Liver (tissue), 8 donors: ENCODE measurements at regions not wholly inside any gene's neighbourhood (a gene's known extent, or its start where the extent isn't known, plus 50 kb on each side); places are given as distances from the start of the nearest gene placed in this dataset.
A peak's percentile ranks its signal among the peaks of the same experiment; 100 is the strongest.

ENCODE experiments used
- DNase-seq: peaks from one replicate; pipeline ENCODE4 v3.0.0-alpha.2; 2017; ENCODE audit warnings: low spot score
- H3K27ac ChIP-seq, 2 donors: one replicate each; pipeline ENCODE4 v1.7.0; 2013; ENCODE audit warnings: inconsistent platforms in 2 of 2, low read length in 2 of 2, control low read depth in 1 of 2, low read depth in 1 of 2, mild to moderate bottlenecking in 1 of 2
- H3K27me3 ChIP-seq, 4 donors: one replicate each; pipeline versions ENCODE4 v1.6.1 to v1.7.0; 2013; ENCODE audit warnings: low read length in 3 of 4, inconsistent platforms in 1 of 4, mild to moderate bottlenecking in 1 of 4, moderate library complexity in 1 of 4; ENCODE audit not compliant: control insufficient read depth in 4 of 4, insufficient read depth in 4 of 4
- H3K36me3 ChIP-seq, 4 donors: one replicate each; pipeline versions ENCODE4 v1.6.1 to v1.7.0; 2013; ENCODE audit warnings: low read length in 3 of 4, mild to moderate bottlenecking in 3 of 4, low read depth in 1 of 4, moderate library complexity in 1 of 4; ENCODE audit not compliant: control insufficient read depth in 4 of 4, insufficient read depth in 3 of 4
- H3K4me1 ChIP-seq, 4 donors: one replicate each; pipeline versions ENCODE4 v1.6.1 to v1.7.0; 2013; ENCODE audit warnings: low read length in 3 of 4, mild to moderate bottlenecking in 3 of 4, moderate library complexity in 1 of 4; ENCODE audit not compliant: control insufficient read depth in 4 of 4, insufficient read depth in 4 of 4
- H3K4me3 ChIP-seq, 3 donors: one replicate each; pipeline versions ENCODE4 v1.6.1 to v1.7.0; 2013; ENCODE audit warnings: low read length in 3 of 3, control low read depth in 1 of 3, low read depth in 1 of 3, mild to moderate bottlenecking in 1 of 3
- H3K9ac ChIP-seq, 2 donors: one replicate each; pipeline ENCODE4 v1.7.0; 2013; ENCODE audit warnings: low read length in 2 of 2, mild to moderate bottlenecking in 2 of 2, moderate library complexity in 2 of 2, control low read depth in 1 of 2, low read depth in 1 of 2
- H3K9me3 ChIP-seq, 4 donors: one replicate each; pipeline versions ENCODE4 v1.6.1 to v1.7.0; 2013; ENCODE audit warnings: low read length in 3 of 4; ENCODE audit not compliant: control insufficient read depth in 4 of 4
- ATF3 ChIP-seq: IDR thresholded peaks from 2 replicates; pipeline ENCODE4 v1.6.1; 2016; ENCODE audit warnings: antibody characterized with exemption
- CTCF ChIP-seq: fragments of 150-350 bp; IDR thresholded peaks from 2 replicates; pipeline ENCODE4 v1.5.1; 2017; ENCODE audit warnings: improper control_type of control experiment, low read depth, low read length; ENCODE audit not compliant: missing input control
- EGR1 ChIP-seq, 2 donors: IDR thresholded peaks; 2 replicates each; pipeline ENCODE4 v1.6.1; 2016 to 2018; ENCODE audit warnings: antibody characterized with exemption in 2 of 2, low read depth in 2 of 2
- FOXA2 ChIP-seq: IDR thresholded peaks from 2 replicates; pipeline ENCODE4 v1.6.1; 2016; ENCODE audit warnings: antibody characterized with exemption
- GABPA ChIP-seq, 2 donors: IDR thresholded peaks in 1 of 2; conservative IDR thresholded peaks in 1 of 2; 2 replicates each; pipeline ENCODE4 v1.6.1; 2016; ENCODE audit warnings: antibody characterized with exemption in 2 of 2, mild to moderate bottlenecking in 1 of 2, moderate library complexity in 1 of 2
- HNF4A ChIP-seq, 2 donors: conservative IDR thresholded peaks; 2 replicates each; pipeline ENCODE4 v1.6.1; 2016; ENCODE audit warnings: antibody characterized with exemption in 2 of 2, mild to moderate bottlenecking in 2 of 2
- HNF4G ChIP-seq: IDR thresholded peaks from 2 replicates; pipeline ENCODE4 v1.6.1; 2016; ENCODE audit warnings: antibody characterized with exemption
- JUND ChIP-seq, 2 donors: IDR thresholded peaks; 2 replicates each; pipeline ENCODE4 v1.6.1; 2016; ENCODE audit warnings: antibody characterized with exemption in 2 of 2
- NR2F2 ChIP-seq: IDR thresholded peaks from 2 replicates; pipeline ENCODE4 v1.6.1; 2016; ENCODE audit warnings: antibody characterized with exemption
- RAD21 ChIP-seq, 2 donors: IDR thresholded peaks; 2 replicates each; pipeline ENCODE4 v1.6.1; 2016; ENCODE audit warnings: antibody characterized with exemption in 2 of 2, mild to moderate bottlenecking in 2 of 2
- RXRA ChIP-seq, 2 donors: IDR thresholded peaks; 2 replicates each; pipeline ENCODE4 v1.6.1; 2017 to 2018; ENCODE audit warnings: antibody characterized with exemption in 2 of 2, mild to moderate bottlenecking in 1 of 2
- SP1 ChIP-seq: IDR thresholded peaks from 2 replicates; pipeline ENCODE4 v1.6.1; 2018; ENCODE audit warnings: antibody characterized with exemption, mild to moderate bottlenecking
- TAF1 ChIP-seq: conservative IDR thresholded peaks from 2 replicates; pipeline ENCODE4 v1.6.1; 2016; ENCODE audit warnings: antibody characterized with exemption, mild to moderate bottlenecking
- YY1 ChIP-seq: IDR thresholded peaks from 2 replicates; pipeline ENCODE4 v1.6.1; 2016; ENCODE audit warnings: antibody characterized with exemption, mild to moderate bottlenecking
- ZBTB33 ChIP-seq: IDR thresholded peaks from 2 replicates; pipeline ENCODE4 v1.6.1; 2016; ENCODE audit warnings: antibody characterized with exemption
- WGBS: extraction: QIAGEN DNeasy Blood & Tissue Kit; methylation state at CpG from one replicate; pipeline ENCODE4 v1.1.7; 2013; 5-methylcytosine and 5-hydroxymethylcytosine counted together
- TF ChIP-seq, protein P1 (sequence below): IDR thresholded peaks from 2 replicates; pipeline ENCODE4 v1.6.1; 2016; ENCODE audit warnings: antibody characterized with exemption
- TF ChIP-seq, protein P2 (sequence below): IDR thresholded peaks from 2 replicates; pipeline ENCODE4 v1.6.1; 2016; ENCODE audit warnings: antibody characterized with exemption, mild to moderate bottlenecking
- donor health status: healthy.
- donor health status: healthy.
- donor health status: healthy.
- donor health status: healthy.
- donor health status: healthy.

DNA sequence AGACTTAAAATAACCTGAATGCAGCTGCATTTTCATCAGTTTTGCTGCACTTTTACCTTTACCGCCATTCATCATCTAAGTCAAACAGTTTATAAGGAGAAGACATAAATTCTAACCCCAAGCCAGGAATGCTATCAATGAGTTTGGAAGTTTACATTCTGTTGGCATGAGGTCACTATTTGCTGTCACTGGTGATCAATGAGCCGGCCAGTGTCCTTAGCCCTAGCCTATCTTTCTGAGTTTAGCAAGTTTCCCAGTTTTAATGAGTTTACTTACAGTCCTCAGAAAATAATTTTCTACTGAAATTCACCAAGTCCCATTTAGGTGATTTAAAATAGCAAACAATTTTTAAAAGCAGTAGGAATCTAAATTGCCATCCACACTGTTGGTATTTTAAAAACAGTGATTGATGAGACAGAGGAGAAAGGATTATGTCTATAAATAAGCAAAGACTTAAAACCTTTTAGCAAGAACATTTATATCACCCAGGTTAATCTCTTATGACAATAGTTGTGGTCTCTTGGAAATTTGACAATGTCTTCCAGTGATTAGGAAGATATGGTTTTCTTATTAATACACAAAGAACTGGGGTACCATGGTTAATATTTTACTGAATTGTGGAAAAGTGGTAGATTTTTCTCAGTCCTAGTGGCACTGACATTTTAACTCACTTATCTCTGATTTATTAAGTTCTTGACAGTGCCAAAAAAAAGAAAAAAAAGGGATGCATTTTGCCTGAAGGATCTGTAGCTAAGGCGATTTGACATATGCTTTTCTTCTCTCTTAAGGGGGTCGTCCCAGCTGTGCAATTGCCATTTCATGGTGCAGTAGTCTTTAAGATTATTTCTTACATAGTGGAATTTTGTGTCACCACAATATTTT is 443.4 kb upstream of the ANKRD30A start:
- Histone ChIP-seq H3K4me3 (no peak overlapping the region), H3K27ac (no peak overlapping the region), H3K27me3 (peaks cover 0 to 2% (median 0%) of the 10 kb centered on the region in 4 donors), H3K36me3 (no peaks in the 10 kb centered on the region), H3K9me3 (no peaks in the 10 kb centered on the region), H3K4me1 (no peaks in the 10 kb centered on the region), H3K9ac (no peak overlapping the region)
- WGBS, result 56% methylated on average over 4 of the region's 4 CpGs
- DNase-seq, result no peak
- TF ChIP-seq RXRA (IDR thresholded peaks at IDR 0.05), result no peak
- TF ChIP-seq JUND (IDR thresholded peaks at IDR 0.05), result peak in 1 of 2 donors; percentile 19

GRCh38 chr10:36679554-36679953 is 445.8 kb upstream of the ANKRD30A start:
- DNase-seq, result no peak

More at GRCh38 chr10:36679554-36679953, 445.8 kb upstream of the ANKRD30A start:
- Histone ChIP-seq H3K9me3 (no peaks in the 10 kb centered on the region), H3K27me3 (peaks cover 0 to 2% (median 0%) of the 10 kb centered on the region in 4 donors), H3K9ac (no peak overlapping the region), H3K4me3 (no peak overlapping the region), H3K4me1 (no peaks in the 10 kb centered on the region), H3K27ac (no peak overlapping the region), H3K36me3 (no peaks in the 10 kb centered on the region)
- WGBS, result 94% methylated on average over 9 of the region's 9 CpGs
- TF ChIP-seq YY1 (no peak), TAF1 (no peak), GABPA (IDR thresholded peaks at IDR 0.05 in 1 of 2, conservative IDR thresholded peaks at IDR 0.05 in 1 of 2) (no peak), NR2F2 (no peak), JUND (IDR thresholded peaks at IDR 0.05) (no peak), SP1 (no peak), ZBTB33 (no peak), EGR1 (IDR thresholded peaks at IDR 0.05; ENCODE audit: low read depth in 2 of 2) (no peak), HNF4A (conservative IDR thresholded peaks at IDR 0.05) (no peak), CTCF (no peak), RAD21 (IDR thresholded peaks at IDR 0.05) (no peak), HNF4G (no peak), ATF3 (no peak), RXRA (IDR thresholded peaks at IDR 0.05) (no peak), FOXA2 (no peak)
- TF ChIP-seq, protein P1, sequence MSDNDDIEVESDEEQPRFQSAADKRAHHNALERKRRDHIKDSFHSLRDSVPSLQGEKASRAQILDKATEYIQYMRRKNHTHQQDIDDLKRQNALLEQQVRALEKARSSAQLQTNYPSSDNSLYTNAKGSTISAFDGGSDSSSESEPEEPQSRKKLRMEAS, result no peak
- TF ChIP-seq, protein P2, sequence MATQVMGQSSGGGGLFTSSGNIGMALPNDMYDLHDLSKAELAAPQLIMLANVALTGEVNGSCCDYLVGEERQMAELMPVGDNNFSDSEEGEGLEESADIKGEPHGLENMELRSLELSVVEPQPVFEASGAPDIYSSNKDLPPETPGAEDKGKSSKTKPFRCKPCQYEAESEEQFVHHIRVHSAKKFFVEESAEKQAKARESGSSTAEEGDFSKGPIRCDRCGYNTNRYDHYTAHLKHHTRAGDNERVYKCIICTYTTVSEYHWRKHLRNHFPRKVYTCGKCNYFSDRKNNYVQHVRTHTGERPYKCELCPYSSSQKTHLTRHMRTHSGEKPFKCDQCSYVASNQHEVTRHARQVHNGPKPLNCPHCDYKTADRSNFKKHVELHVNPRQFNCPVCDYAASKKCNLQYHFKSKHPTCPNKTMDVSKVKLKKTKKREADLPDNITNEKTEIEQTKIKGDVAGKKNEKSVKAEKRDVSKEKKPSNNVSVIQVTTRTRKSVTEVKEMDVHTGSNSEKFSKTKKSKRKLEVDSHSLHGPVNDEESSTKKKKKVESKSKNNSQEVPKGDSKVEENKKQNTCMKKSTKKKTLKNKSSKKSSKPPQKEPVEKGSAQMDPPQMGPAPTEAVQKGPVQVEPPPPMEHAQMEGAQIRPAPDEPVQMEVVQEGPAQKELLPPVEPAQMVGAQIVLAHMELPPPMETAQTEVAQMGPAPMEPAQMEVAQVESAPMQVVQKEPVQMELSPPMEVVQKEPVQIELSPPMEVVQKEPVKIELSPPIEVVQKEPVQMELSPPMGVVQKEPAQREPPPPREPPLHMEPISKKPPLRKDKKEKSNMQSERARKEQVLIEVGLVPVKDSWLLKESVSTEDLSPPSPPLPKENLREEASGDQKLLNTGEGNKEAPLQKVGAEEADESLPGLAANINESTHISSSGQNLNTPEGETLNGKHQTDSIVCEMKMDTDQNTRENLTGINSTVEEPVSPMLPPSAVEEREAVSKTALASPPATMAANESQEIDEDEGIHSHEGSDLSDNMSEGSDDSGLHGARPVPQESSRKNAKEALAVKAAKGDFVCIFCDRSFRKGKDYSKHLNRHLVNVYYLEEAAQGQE, result no peak
